ENCODE measurements at regions not wholly inside any gene's neighbourhood (a gene's known extent, or its start where the extent isn't known, plus 50 kb on each side); places are given as distances from the start of the nearest gene placed in this dataset.

DNA sequence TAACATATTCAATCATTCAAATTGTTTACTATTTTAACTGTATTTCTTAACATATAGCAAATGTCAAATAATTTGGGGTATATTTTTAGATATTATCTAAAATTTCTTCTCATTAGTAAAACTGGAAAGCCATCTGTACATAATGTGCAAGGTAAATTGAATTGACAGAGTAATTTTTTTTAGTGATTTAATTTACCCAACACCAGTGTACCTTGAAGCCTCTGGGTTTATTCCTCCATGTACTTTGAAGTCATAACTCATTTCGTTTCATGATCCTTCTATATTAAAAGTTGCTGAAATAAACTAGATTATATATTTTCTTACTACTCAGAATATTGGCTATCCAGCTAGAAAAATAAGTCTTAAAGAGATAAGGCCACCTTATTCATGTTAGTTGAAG lies 674.9 kb downstream of the PRR16 start:
- Histone ChIP-seq H3K9me3 (ENCODE audit: control insufficient read depth, insufficient read depth, low read depth, low read length) (no peaks in the 10 kb centered on the region), H3K27ac (ENCODE audit: extremely low read depth, low read depth, low read length) (no peak overlapping the region)
- CTCF ChIA-PET = no interaction called here

DNA sequence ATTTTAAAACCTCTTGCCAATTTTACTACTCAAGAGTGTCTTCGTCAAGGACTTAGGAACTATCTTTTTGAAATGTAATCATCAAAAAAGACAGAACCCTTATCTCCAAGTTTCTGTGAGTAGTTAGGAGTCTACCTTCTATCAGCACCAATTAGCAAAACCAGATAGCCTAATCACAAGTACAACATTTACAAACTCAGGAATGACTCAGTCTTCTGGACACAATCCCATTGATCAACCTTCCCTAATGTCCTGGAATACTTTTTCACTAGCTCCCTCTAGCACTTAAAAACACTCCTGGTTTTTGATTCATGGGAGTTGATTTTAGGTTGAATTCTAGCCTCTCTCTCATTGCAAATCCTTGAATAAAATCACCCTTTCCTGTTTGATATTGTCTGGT lies 680.7 kb downstream of the PRR16 start:
- Histone ChIP-seq H3K9me3 (ENCODE audit: control insufficient read depth, insufficient read depth, low read depth, low read length) (no peaks in the 10 kb centered on the region), H3K27ac (ENCODE audit: extremely low read depth, low read depth, low read length) (no peak overlapping the region), H3K4me3 (ENCODE audit: low read depth, low read length) (no peak overlapping the region), H3K4me1 (ENCODE audit: control insufficient read depth, insufficient read depth, low read length) (no peaks in the 10 kb centered on the region), H3K36me3 (ENCODE audit: control insufficient read depth in 2 of 2, insufficient read depth in 1 of 2, low read length in 2 of 2) (no peaks in the 10 kb centered on the region)
- CTCF ChIA-PET = interaction anchor here (0.7 kb wide), 1 partner anchor 458 kb away, joined by 3 read pairs; no protein-coding TSS in a partner anchor
- no peak for TF ChIP-seq ZBTB8A (tag by site-specific recombination; IDR thresholded peaks at IDR 0.05)
- TF ChIP-seq ZNF610 (tag by site-specific recombination; IDR thresholded peaks at IDR 0.05; ENCODE audit: borderline replicate concordance) = no peak
- no peak for TF ChIP-seq ZNF629 (tag by site-specific recombination; IDR thresholded peaks at IDR 0.05)
- no peak for TF ChIP-seq ZNF792 (tag by site-specific recombination; IDR thresholded peaks at IDR 0.05)
- TF ChIP-seq ZNF621 (tag by site-specific recombination; IDR thresholded peaks at IDR 0.05) = no peak
- no peak for TF ChIP-seq ZNF2 (tag by site-specific recombination; IDR thresholded peaks at IDR 0.05)
- no peak for TF ChIP-seq ZNF529 (tag by site-specific recombination; IDR thresholded peaks at IDR 0.05; ENCODE audit: insufficient replicate concordance)
- TF ChIP-seq ZNF701 (tag by site-specific recombination; IDR thresholded peaks at IDR 0.05) = no peak
- TF ChIP-seq ZNF114 (tag by site-specific recombination; IDR thresholded peaks at IDR 0.05) = no peak
- no peak for TF ChIP-seq ZNF544 (tag by site-specific recombination; IDR thresholded peaks at IDR 0.05)
- no peak for TF ChIP-seq REPIN1 (tag by site-specific recombination; IDR thresholded peaks at IDR 0.05; ENCODE audit: low read depth)
- TF ChIP-seq, protein P1, sequence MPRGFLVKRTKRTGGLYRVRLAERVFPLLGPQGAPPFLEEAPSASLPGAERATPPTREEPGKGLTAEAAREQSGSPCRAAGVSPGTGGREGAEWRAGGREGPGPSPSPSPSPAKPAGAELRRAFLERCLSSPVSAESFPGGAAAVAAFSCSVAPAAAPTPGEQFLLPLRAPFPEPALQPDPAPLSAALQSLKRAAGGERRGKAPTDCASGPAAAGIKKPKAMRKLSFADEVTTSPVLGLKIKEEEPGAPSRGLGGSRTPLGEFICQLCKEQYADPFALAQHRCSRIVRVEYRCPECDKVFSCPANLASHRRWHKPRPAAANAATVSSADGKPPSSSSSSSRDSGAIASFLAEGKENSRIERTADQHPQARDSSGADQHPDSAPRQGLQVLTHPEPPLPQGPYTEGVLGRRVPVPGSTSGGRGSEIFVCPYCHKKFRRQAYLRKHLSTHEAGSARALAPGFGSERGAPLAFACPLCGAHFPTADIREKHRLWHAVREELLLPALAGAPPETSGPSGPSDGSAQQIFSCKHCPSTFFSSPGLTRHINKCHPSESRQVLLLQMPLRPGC (tag by site-specific recombination; IDR thresholded peaks at IDR 0.05) = no peak
- no peak for TF ChIP-seq ZNF530 (tag by site-specific recombination; IDR thresholded peaks at IDR 0.05; ENCODE audit: low read depth)
- POLR2A ChIA-PET = no interaction called here

More for the DNA sequence above, 674.9 kb downstream of the PRR16 start:
- Histone ChIP-seq H3K4me3 (ENCODE audit: low read depth, low read length) (no peak overlapping the region), H3K4me1 (ENCODE audit: control insufficient read depth, insufficient read depth, low read length) (no peaks in the 10 kb centered on the region), H3K36me3 (ENCODE audit: control insufficient read depth in 2 of 2, insufficient read depth in 1 of 2, low read length in 2 of 2) (no peaks in the 10 kb centered on the region)
- POLR2A ChIA-PET = no interaction called here
- TF ChIP-seq ZNF473 (tag by site-specific recombination; IDR thresholded peaks at IDR 0.05) (no peak), GLIS1 (tag by site-specific recombination; IDR thresholded peaks at IDR 0.05) (no peak), ZNF677 (tag by site-specific recombination; IDR thresholded peaks at IDR 0.05) (no peak), KLF16 (tag by site-specific recombination; IDR thresholded peaks at IDR 0.05) (no peak), ZNF24 (tag by site-specific recombination; IDR thresholded peaks at IDR 0.05) (no peak), ZNF785 (tag by site-specific recombination; IDR thresholded peaks at IDR 0.05) (no peak), ZNF776 (tag by site-specific recombination; IDR thresholded peaks at IDR 0.05; ENCODE audit: borderline replicate concordance) (no peak), SP3 (tag by site-specific recombination; IDR thresholded peaks at IDR 0.05) (no peak), ZBTB48 (tag by site-specific recombination; IDR thresholded peaks at IDR 0.05) (no peak), ZNF354C (tag by site-specific recombination; IDR thresholded peaks at IDR 0.05; ENCODE audit: borderline replicate concordance, low read depth) (no peak), YY2 (tag by site-specific recombination; IDR thresholded peaks at IDR 0.05) (no peak), ZNF10 (tag by site-specific recombination; IDR thresholded peaks at IDR 0.05) (no peak), ZNF660 (tag by site-specific recombination; IDR thresholded peaks at IDR 0.05) (no peak)
- TF ChIP-seq, protein P2, sequence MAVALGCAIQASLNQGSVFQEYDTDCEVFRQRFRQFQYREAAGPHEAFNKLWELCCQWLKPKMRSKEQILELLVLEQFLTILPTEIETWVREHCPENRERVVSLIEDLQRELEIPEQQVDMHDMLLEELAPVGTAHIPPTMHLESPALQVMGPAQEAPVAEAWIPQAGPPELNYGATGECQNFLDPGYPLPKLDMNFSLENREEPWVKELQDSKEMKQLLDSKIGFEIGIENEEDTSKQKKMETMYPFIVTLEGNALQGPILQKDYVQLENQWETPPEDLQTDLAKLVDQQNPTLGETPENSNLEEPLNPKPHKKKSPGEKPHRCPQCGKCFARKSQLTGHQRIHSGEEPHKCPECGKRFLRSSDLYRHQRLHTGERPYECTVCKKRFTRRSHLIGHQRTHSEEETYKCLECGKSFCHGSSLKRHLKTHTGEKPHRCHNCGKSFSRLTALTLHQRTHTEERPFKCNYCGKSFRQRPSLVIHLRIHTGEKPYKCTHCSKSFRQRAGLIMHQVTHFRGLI (tag by site-specific recombination; IDR thresholded peaks at IDR 0.05) = no peak
- TF ChIP-seq, protein P3, sequence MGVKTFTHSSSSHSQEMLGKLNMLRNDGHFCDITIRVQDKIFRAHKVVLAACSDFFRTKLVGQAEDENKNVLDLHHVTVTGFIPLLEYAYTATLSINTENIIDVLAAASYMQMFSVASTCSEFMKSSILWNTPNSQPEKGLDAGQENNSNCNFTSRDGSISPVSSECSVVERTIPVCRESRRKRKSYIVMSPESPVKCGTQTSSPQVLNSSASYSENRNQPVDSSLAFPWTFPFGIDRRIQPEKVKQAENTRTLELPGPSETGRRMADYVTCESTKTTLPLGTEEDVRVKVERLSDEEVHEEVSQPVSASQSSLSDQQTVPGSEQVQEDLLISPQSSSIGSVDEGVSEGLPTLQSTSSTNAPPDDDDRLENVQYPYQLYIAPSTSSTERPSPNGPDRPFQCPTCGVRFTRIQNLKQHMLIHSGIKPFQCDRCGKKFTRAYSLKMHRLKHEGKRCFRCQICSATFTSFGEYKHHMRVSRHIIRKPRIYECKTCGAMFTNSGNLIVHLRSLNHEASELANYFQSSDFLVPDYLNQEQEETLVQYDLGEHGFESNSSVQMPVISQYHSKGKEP (tag by site-specific recombination; IDR thresholded peaks at IDR 0.05) = no peak
- TF ChIP-seq, protein P4, sequence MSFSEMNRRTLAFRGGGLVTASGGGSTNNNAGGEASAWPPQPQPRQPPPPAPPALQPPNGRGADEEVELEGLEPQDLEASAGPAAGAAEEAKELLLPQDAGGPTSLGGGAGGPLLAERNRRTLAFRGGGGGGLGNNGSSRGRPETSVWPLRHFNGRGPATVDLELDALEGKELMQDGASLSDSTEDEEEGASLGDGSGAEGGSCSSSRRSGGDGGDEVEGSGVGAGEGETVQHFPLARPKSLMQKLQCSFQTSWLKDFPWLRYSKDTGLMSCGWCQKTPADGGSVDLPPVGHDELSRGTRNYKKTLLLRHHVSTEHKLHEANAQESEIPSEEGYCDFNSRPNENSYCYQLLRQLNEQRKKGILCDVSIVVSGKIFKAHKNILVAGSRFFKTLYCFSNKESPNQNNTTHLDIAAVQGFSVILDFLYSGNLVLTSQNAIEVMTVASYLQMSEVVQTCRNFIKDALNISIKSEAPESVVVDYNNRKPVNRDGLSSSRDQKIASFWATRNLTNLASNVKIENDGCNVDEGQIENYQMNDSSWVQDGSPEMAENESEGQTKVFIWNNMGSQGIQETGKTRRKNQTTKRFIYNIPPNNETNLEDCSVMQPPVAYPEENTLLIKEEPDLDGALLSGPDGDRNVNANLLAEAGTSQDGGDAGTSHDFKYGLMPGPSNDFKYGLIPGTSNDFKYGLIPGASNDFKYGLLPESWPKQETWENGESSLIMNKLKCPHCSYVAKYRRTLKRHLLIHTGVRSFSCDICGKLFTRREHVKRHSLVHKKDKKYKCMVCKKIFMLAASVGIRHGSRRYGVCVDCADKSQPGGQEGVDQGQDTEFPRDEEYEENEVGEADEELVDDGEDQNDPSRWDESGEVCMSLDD (tag by site-specific recombination; IDR thresholded peaks at IDR 0.05) = no peak
- TF ChIP-seq, protein P5, sequence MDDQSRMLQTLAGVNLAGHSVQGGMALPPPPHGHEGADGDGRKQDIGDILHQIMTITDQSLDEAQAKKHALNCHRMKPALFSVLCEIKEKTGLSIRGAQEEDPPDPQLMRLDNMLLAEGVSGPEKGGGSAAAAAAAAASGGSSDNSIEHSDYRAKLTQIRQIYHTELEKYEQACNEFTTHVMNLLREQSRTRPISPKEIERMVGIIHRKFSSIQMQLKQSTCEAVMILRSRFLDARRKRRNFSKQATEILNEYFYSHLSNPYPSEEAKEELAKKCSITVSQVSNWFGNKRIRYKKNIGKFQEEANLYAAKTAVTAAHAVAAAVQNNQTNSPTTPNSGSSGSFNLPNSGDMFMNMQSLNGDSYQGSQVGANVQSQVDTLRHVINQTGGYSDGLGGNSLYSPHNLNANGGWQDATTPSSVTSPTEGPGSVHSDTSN (CRISPR knock-in tag; IDR thresholded peaks at IDR 0.05) = no peak
